ENCODE measurements at regions not wholly inside any gene's neighbourhood (a gene's known extent, or its start where the extent isn't known, plus 50 kb on each side); places are given as distances from the start of the nearest gene placed in this dataset.

DNA sequence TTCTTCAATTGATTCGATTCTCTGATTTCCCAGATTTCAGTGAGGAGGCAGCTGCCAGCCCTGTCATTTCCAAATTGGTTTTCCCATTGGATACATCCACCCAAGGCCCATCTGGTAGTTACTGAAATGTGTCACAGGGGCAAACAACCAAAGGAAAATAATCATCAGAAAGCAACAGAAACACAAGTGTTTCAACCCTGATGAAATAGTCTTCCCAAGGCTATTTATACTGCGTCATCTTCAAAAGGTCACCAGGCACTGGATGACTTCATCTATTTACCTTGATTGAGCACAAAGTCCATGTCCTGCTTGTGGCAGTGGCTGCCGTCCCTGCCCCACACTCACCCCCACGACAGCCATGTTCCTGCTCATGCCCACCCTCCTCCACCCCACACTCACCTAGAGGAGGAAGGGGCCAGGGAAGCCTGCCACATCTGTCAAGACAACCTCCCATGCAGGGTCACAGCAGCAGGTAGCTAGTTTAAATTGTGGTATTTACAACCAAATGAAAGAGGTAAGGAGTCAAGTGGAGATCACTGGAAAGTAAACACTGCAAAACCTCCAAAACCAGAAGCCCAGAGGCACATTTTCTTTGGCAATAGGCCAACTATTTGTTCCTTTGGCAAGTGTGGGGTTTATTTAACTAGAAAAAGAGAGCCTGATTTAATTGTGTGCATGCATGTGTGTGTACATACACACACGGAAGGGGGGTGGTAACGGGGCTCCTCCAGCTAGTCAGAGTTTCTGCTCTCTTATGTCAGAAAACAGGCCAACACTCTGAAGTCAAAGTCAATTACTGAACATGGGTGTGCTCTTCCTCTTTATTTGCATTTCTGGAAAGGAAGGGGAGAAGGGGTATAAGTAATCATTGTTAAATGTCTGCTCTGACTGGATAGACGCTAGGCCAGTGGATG, 49.5 kb upstream of the RAB4A start (continued):
- TF ChIP-seq CBFB (CRISPR knock-in tag; IDR thresholded peaks at IDR 0.05) (no peak), KAT8 (CRISPR knock-in tag; IDR thresholded peaks at IDR 0.05) (peak; percentile 84), KAT7 (CRISPR knock-in tag; IDR thresholded peaks at IDR 0.05; ENCODE audit: borderline replicate concordance) (0 out of 2 replicates have a peak, but pooled peaks have one; percentile 5), POLR2A (IDR thresholded peaks at IDR 0.05; ENCODE audit: insufficient read depth in 1 of 2, low read depth in 2 of 2, low read length in 2 of 2) (no peak), HNF1B (CRISPR knock-in tag; IDR thresholded peaks at IDR 0.05) (peak; percentile 84), E2F1 (CRISPR knock-in tag; IDR thresholded peaks at IDR 0.05) (no peak), ZFP90 (CRISPR knock-in tag; IDR thresholded peaks at IDR 0.05; ENCODE audit: borderline replicate concordance) (peak; percentile 29; the same call in 1 of the 2 replicates), KDM4B (CRISPR knock-in tag; IDR thresholded peaks at IDR 0.05) (peak; percentile 23; the same call in 1 of the 2 replicates), HNRNPL (IDR thresholded peaks at IDR 0.05; ENCODE audit: low read depth, low read length) (0 out of 2 replicates have a peak, but pooled peaks have one; percentile 71), ZNF775 (CRISPR knock-in tag; IDR thresholded peaks at IDR 0.05; ENCODE audit: borderline replicate concordance) (no peak), STAG1 (CRISPR knock-in tag; IDR thresholded peaks at IDR 0.05) (peak; percentile 1; the same call in 1 of the 2 replicates), RAD51 (IDR thresholded peaks at IDR 0.05; ENCODE audit: borderline replicate concordance) (no peak), SP5 (CRISPR knock-in tag; IDR thresholded peaks at IDR 0.05; ENCODE audit: borderline replicate concordance, low read depth) (peak; percentile 58), NCOR1 (IDR thresholded peaks at IDR 0.05; ENCODE audit: borderline replicate concordance, low read length) (peak; percentile 97), SNAPC2 (CRISPR knock-in tag; IDR thresholded peaks at IDR 0.05) (peak; percentile 59; the same call in 1 of the 2 replicates), ATAD3A (CRISPR knock-in tag; IDR thresholded peaks at IDR 0.05) (no peak), PHF8 (CRISPR knock-in tag; IDR thresholded peaks at IDR 0.05) (peak; percentile 50; the same call in 1 of the 2 replicates), GATAD1 (CRISPR knock-in tag; IDR thresholded peaks at IDR 0.05) (peak; percentile 54; the same call in 1 of the 2 replicates), ZNF691 (CRISPR knock-in tag; IDR thresholded peaks at IDR 0.05; ENCODE audit: borderline replicate concordance, low read depth) (peak; percentile 58; the same call in 1 of the 2 replicates)
- TF ChIP-seq, protein P1, sequence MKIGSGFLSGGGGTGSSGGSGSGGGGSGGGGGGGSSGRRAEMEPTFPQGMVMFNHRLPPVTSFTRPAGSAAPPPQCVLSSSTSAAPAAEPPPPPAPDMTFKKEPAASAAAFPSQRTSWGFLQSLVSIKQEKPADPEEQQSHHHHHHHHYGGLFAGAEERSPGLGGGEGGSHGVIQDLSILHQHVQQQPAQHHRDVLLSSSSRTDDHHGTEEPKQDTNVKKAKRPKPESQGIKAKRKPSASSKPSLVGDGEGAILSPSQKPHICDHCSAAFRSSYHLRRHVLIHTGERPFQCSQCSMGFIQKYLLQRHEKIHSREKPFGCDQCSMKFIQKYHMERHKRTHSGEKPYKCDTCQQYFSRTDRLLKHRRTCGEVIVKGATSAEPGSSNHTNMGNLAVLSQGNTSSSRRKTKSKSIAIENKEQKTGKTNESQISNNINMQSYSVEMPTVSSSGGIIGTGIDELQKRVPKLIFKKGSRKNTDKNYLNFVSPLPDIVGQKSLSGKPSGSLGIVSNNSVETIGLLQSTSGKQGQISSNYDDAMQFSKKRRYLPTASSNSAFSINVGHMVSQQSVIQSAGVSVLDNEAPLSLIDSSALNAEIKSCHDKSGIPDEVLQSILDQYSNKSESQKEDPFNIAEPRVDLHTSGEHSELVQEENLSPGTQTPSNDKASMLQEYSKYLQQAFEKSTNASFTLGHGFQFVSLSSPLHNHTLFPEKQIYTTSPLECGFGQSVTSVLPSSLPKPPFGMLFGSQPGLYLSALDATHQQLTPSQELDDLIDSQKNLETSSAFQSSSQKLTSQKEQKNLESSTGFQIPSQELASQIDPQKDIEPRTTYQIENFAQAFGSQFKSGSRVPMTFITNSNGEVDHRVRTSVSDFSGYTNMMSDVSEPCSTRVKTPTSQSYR (CRISPR knock-in tag; IDR thresholded peaks at IDR 0.05; ENCODE audit: borderline replicate concordance), result peak; percentile 85
- TF ChIP-seq, protein P2, sequence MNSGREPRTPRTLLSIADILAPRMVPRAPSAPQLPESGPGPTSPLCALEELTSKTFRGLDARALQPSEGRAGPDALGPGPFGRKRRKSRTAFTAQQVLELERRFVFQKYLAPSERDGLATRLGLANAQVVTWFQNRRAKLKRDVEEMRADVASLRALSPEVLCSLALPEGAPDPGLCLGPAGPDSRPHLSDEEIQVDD (CRISPR knock-in tag; IDR thresholded peaks at IDR 0.05; ENCODE audit: borderline replicate concordance), result no peak

Measured in HepG2 (cell line).